HG02759 (cell line): ENCODE measurements at regions not wholly inside any gene's neighbourhood (a gene's known extent, or its start where the extent isn't known, plus 50 kb on each side); places are given as distances from the start of the nearest gene placed in this dataset.
"Not testable (repeated sequence)": the region's sequence is repeated elsewhere in the genome, so short reads cannot be mapped to it uniquely, and the experiment has no call there.

Experiments used
- ATAC-seq: cut with Tn5 transposase; IDR thresholded peaks from one replicate; pipeline ENCODE4 v1.9.1; 2021; ENCODE audit warnings: mild to moderate bottlenecking, moderate library complexity; ENCODE audit not compliant: unreplicated experiment

DNA sequence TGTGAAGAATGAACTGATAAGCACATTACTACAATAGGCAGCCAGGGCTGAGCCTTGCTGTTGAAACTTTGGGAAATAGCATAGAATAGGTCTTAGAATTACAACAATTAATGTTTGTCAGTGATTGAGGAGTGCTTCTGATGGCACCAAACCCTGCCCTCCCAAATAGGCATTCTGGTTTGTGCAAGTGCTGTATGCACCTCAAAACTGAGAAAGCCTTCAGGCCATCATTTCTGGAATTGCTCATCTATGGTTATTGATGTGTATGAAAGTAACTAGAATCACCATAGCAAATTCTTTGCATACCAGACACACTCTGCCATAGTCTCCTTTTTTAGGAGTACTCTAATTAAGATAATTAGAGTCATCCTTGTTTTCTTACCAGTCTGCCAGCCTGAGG, 585.0 kb upstream of the MBL2 start:
- ATAC-seq = no peak

- no peak for ATAC-seq
Measured at GRCh38 chr10:53356616-53357349, 584.2 kb upstream of the MBL2 start.

GRCh38 chr10:53342531-53342930, 569.9 kb upstream of the MBL2 start:
- ATAC-seq = not testable (repeated sequence)

DNA sequence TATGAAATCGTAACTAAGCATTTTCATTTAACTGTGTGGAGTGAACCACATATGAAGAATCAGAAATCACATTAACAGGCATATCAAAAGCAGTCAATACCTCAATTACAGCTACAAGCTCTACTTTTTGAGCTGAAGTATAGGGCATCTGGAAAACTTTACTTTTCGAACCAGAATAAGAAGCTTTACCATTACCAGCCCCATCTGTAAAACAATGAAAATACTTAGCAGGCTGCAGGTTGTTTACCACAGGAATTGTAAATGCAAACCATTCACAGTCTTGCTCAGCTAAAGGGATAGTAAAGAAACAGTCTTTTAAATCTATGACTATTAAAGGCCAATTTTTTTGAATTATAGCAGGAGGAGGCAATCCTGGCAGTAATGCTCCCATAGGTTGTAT, 565.6 kb upstream of the MBL2 start:
- ATAC-seq = not testable (repeated sequence)

GRCh38 chr10:53335803-53336422, 563.3 kb upstream of the MBL2 start:
- not testable (repeated sequence) for ATAC-seq

DNA sequence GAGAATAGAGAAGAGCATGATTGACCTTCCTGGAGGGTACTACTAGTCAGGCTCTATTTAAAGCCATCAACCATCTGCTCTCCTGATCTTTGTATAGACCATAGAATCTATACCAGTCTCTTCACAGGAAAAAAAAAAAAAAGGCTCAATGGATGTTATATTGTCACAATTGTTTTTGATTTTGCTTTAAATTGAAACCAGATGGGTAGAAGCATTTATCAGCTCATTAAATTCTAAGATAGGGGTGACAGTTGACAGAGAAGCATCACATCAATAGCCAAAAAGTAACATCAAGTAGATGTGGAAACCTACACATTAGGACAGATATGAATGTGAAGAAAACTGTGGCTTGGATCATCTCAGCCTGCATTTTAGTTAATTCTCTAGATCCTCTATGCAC, 558.9 kb upstream of the MBL2 start:
- ATAC-seq = no peak

DNA sequence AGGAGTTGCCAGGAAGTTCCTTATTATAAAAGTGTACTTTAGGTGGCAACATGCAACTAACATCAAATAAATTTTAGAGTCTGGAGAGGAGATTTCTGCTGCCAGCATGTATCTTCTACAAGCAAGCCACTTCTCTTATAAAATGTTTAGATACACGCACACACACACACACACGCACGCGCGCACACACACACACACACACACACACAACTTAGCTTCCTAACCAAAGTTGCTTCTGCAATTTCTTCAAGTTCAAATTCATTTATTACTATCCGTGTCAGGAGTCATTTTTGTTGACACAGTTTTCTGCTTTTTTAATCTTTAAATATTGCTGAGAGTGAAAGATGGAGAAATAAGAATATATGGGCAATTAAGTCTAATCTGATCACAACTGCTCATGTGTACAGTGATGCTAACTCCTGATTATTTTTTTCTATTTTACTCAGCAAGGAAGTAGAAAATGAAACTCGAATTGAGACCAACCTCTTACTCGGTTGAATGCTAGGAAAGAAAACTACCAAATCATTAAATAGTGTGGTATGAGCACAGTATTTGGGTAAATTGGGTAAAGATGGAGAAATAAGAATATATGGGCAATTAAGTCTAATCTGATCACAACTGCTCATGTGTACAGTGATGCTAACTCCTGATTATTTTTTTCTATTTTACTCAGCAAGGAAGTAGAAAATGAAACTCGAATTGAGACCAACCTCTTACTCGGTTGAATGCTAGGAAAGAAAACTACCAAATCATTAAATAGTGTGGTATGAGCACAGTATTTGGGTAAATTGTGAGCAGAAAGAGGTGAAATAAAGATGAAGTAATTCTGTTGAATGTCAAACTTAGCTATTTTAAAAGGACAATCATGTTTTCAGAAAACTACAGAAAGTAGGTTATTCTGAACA, 554.1 kb upstream of the MBL2 start:
- not testable (repeated sequence) for ATAC-seq

DNA sequence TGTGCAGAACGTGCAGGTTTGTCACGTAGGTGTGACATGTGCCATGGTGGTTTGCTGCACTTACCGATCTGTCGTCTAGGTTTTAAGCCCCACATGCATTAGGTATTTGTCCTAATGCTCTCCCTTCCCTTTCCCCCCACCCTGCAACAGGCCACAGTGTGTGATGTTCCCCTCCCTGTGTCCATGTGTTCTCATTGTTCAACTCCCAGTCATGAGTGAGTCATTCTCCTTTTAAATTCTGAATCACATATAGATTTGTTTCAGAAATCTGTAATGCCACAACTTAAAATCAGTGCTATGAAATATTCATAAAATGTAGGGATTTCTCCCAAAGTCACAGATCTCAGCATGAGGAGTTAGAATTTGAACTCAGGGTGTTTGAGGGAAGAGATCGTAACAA, 552.5 kb upstream of the MBL2 start:
- ATAC-seq = no peak

DNA sequence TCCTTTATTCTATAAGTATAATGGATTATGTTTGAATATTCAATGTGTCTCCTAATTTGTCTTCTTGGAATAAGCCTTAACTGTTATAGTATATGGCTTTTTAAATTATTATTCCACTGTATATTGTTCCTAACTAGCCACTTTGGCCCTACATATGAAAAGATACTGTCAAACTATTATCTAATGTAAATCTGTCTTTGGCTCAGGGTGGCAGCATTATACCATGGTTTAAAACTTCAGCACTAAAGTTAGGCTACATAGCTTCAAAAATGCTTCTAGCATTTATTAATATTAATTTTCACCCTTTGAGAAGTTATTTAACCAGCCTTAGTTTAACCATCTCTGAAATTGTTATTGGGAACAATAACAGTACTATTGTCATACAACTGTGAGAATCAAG, 543.1 kb upstream of the MBL2 start:
- ATAC-seq = no peak

- no peak for ATAC-seq
Measured at GRCh38 chr10:53314876-53315275, 542.3 kb upstream of the MBL2 start.

GRCh38 chr10:53298443-53298842, 525.9 kb upstream of the MBL2 start:
- ATAC-seq = no peak

- ATAC-seq = no peak
Measured at GRCh38 chr10:53284615-53285182, 512.1 kb upstream of the MBL2 start.

DNA sequence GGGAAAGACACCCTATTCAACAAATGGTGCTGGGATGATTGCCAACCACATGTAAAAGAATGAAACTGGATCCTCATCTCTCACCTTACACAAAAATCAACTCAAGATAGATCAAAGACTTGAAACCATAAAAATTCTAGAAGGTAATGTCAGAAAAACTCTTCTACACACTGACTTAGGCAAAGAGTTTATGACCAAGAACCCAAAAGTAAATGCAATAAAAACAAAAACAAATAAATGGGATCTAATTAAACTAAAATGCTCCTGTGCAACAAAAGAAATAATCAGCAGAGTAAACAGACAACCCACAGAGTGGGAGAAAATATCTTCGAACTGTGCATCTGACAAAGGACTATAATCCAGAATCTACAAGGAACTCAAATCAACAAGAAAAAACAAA, 504.2 kb upstream of the MBL2 start:
- no peak for ATAC-seq

GRCh38 chr10:53269482-53269881, 496.9 kb upstream of the MBL2 start:
- no peak for ATAC-seq

- ATAC-seq = no peak
Measured at GRCh38 chr10:53260213-53260612, 487.6 kb upstream of the MBL2 start.

GRCh38 chr10:53256623-53257022, 484.0 kb upstream of the MBL2 start:
- no peak for ATAC-seq

GRCh38 chr10:53255661-53256205, 483.1 kb upstream of the MBL2 start:
- ATAC-seq = no peak

DNA sequence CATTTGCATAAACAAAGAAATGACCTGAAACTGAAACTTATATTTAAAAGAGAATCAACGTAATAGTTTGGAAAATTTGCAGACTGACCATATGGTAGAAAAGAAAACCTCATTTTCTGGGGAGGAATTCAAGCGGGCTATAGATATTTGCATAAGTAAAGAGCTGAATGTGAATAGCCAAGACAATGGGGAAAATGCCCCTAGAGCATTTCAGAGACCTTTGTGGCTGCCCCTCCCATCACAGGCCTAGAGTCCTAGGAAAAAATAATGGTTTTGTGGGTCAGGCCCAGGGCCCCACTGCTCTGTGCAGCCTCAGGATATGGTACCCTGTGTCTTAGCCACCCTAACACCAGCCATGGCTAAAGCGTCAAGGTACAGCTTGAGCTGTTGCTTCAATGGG, 480.6 kb upstream of the MBL2 start:
- no peak for ATAC-seq

DNA sequence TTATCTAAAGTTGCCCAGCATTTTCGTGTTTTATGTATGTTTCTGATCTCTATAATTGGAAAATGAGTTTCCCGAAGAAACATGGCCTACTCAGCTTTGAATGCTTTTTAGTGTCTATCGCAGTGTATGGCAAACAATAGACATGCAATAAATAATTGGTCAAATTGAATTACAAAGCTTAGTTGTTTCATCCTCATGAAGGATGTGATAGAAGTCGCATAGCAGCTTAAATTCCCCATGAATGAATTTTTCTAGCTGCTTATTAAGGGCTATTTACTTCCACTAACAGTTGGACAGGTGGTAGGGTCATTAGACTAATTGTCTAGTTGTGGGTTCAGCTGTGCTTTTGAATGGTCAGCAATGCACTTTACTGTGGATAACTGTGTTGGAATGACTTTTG, 467.3 kb upstream of the MBL2 start:
- ATAC-seq = no peak

DNA sequence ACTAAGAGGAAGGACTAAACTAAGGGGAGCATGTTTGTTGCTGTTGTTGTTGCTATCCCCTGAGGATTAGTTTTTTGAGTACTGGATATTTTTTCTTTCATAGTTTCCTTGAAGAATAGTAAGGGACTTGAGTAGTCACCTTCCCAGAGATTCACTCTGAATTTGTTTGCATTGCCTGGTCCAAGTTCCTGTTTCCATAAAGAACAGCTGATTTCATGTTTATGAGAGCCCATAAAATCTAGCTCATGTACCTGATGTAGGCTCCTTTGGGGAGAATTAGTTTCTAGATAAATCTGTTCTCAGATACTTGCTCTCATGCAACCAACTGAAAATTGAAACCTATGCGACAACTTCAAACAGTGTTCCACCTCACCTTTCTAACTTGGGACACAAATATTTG, 464.4 kb upstream of the MBL2 start:
- ATAC-seq = no peak

GRCh38 chr10:53233749-53234148, 461.2 kb upstream of the MBL2 start:
- no peak for ATAC-seq
